Amniotic stem cell (primary cell): ENCODE measurements at regions not wholly inside any gene's neighbourhood (a gene's known extent, or its start where the extent isn't known, plus 50 kb on each side); places are given as distances from the start of the nearest gene placed in this dataset.

Experiments
- DNase-seq: peaks from one replicate; lab custom pipeline; 2025; lab: John Stamatoyannopoulos, UW

GRCh38 chr7:84248267-84248666 is 53.7 kb upstream of the SEMA3A start:
- no peak for DNase-seq

DNA sequence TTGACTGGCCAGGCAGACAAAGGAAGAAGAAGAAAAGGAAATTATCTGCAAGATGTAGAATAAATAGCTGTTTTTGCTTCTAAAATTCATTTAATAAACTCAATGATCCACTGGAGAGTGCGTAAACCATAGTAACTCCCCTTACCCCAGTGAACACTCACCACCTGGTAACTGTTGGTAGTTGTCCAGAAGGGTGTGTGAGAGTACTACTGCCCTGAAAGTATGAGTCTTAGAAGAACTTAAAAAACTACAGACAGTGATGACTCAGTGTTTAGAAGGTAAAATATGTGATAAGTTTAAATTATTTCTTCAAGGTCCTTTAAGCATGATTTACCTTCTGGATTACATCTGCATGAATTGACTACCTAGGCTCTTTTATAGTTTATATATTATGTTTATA is 53.0 kb upstream of the SEMA3A start:
- DNase-seq, result no peak

- DNase-seq, result no peak
These were observed 51.2 kb upstream of the SEMA3A start for GRCh38 chr7:84245835-84246234.
